RWPE1 (cell line): ENCODE measurements at regions not wholly inside any gene's neighbourhood (a gene's known extent, or its start where the extent isn't known, plus 50 kb on each side); places are given as distances from the start of the nearest gene placed in this dataset.

ENCODE experiments used
- CTCF ChIA-PET: fragments of 350-600 bp; sonication (Branson Sonifier 250); formaldehyde crosslinking; extraction: SDS; loops from one replicate; lab custom pipeline; 2021; lab: Yijun Ruan, JAX
- POLR2A ChIA-PET: fragments of 400-600 bp; formaldehyde crosslinking; extraction: SDS; loops from one replicate; lab custom pipeline; 2020; ENCODE audit warnings: antibody characterized with exemption; ENCODE audit not compliant: low non-redundant PET; lab: Yijun Ruan, JAX
- DNase-seq: peaks from one replicate; pipeline ENCODE4 v3.0.0; 2012; ENCODE audit warnings: low spot score
- H3K27ac ChIP-seq: fragments of 450-650 bp; 2 replicates; pipeline ENCODE4 v1.5.1; 2017
- CTCF ChIP-seq: fragments of 450-650 bp; conservative IDR thresholded peaks from 2 replicates; pipeline ENCODE4 v1.5.1; 2017; ENCODE audit warnings: low read depth, mild to moderate bottlenecking

GRCh38 chr16:79931721-79932120 is 331.2 kb upstream of the MAF start:
- H3K27ac ChIP-seq, result no peak overlapping the region
- no peak for DNase-seq
- ChIA-PET POLR2A (no interaction called here), CTCF (interaction anchor here (0.7 kb wide), 1 partner anchor 13 kb away, joined by 3 read pairs; no protein-coding TSS in a partner anchor)
- TF ChIP-seq CTCF, result no peak

- no peak for DNase-seq
- no peak for TF ChIP-seq CTCF
- CTCF ChIA-PET, result no interaction called here
- POLR2A ChIA-PET, result no interaction called here
- no peak overlapping the region for H3K27ac ChIP-seq
Measured at GRCh38 chr16:79929260-79929965, 328.9 kb upstream of the MAF start.

- no peak overlapping the region for H3K27ac ChIP-seq
- no peak for DNase-seq
- TF ChIP-seq CTCF, result no peak
- ChIA-PET CTCF (no interaction called here), POLR2A (no interaction called here)
Measured at GRCh38 chr16:79928142-79928873, 327.8 kb upstream of the MAF start.

GRCh38 chr16:79926451-79927205 is 326.1 kb upstream of the MAF start:
- CTCF ChIA-PET, result interaction anchor here (0.5 to 0.6 kb wide), 2 partner anchors 325 to 409 kb away, joined by 3 to 4 read pairs; no protein-coding TSS in a partner anchor
- no peak for DNase-seq
- POLR2A ChIA-PET, result no interaction called here

GRCh38 chr16:79923431-79923830 is 322.9 kb upstream of the MAF start:
- ChIA-PET POLR2A (no interaction called here), CTCF (interaction anchor here (0.6 kb wide), 1 partner anchor 364 kb away, joined by 4 read pairs; no protein-coding TSS in a partner anchor)
- TF ChIP-seq CTCF, result no peak
- H3K27ac ChIP-seq, result no peak overlapping the region
- no peak for DNase-seq

More at GRCh38 chr16:79926451-79927205, 326.1 kb upstream of the MAF start:
- H3K27ac ChIP-seq, result no peak overlapping the region
- TF ChIP-seq CTCF, result no peak

- ChIA-PET POLR2A (no interaction called here), CTCF (no interaction called here)
- TF ChIP-seq CTCF, result no peak
Measured at GRCh38 chr16:79920685-79921084, 320.1 kb upstream of the MAF start.

More at GRCh38 chr16:79920685-79921084, 320.1 kb upstream of the MAF start:
- no peak for DNase-seq
- no peak overlapping the region for H3K27ac ChIP-seq
